SK-N-SH treated with all-trans-retinoic acid at 6 μM for 48 hours (cell line): ENCODE measurements at regions not wholly inside any gene's neighbourhood (a gene's known extent, or its start where the extent isn't known, plus 50 kb on each side); places are given as distances from the start of the nearest gene placed in this dataset.

Experiments
- CSDC2 ChIP-seq: fragments of 250-450 bp; sonication (Bioruptor Pico); IDR thresholded peaks from 2 replicates; pipeline ENCODE4 v1.5.0; 2020; ENCODE audit warnings: mild to moderate bottlenecking, moderate library complexity
- ESRRG ChIP-seq: fragments of 250-450 bp; sonication (Bioruptor Pico); IDR thresholded peaks from 2 replicates; pipeline ENCODE4 v1.6.1; 2021; ENCODE audit warnings: mild to moderate bottlenecking
- ISL1 ChIP-seq: fragments of 250-450 bp; sonication (Bioruptor Pico); IDR thresholded peaks from 2 replicates; pipeline ENCODE4 v2.1.2; 2022; ENCODE audit warnings: mild to moderate bottlenecking, moderate library complexity
- PATZ1 ChIP-seq: fragments of 250-450 bp; sonication (Bioruptor Pico); IDR thresholded peaks from 2 replicates; pipeline ENCODE4 v1.8.0; 2020; ENCODE audit warnings: mild to moderate bottlenecking, moderate library complexity, borderline replicate concordance
- SNAI2 ChIP-seq: fragments of 250-450 bp; sonication (Bioruptor Pico); IDR thresholded peaks from 2 replicates; pipeline ENCODE4 v1.5.0; 2020; ENCODE audit warnings: mild to moderate bottlenecking, moderate library complexity

- TF ChIP-seq PATZ1 (CRISPR knock-in tag) (no peak), CSDC2 (CRISPR knock-in tag) (no peak), ISL1 (CRISPR knock-in tag) (no peak), ESRRG (CRISPR knock-in tag) (no peak), SNAI2 (CRISPR knock-in tag) (no peak)
Observed at GRCh38 chrX:13885591-13885990, 68.7 kb upstream of the GPM6B start.
